Astrocyte of the spinal cord (primary cell): ENCODE measurements at regions not wholly inside any gene's neighbourhood (a gene's known extent, or its start where the extent isn't known, plus 50 kb on each side); places are given as distances from the start of the nearest gene placed in this dataset.

Experiments used
- DNase-seq: peaks from one replicate; pipeline ENCODE4 v3.0.0; 2011; ENCODE audit warnings: low read depth, low spot score
- H3K4me3 ChIP-seq: 2 replicates; pipeline ENCODE4 v1.5.1; 2011; ENCODE audit warnings: low read depth, mild to moderate bottlenecking, low read length, moderate library complexity
- CTCF ChIP-seq: IDR thresholded peaks from 2 replicates; pipeline ENCODE4 v1.5.1; 2012; ENCODE audit warnings: low read depth, mild to moderate bottlenecking, low read length, inconsistent platforms
- in situ Hi-C: cut with HindIII; loops from 2 replicates; pipeline ENCODE4 v1.10.0; 2017; ENCODE audit warnings: low sequenced_read_pairs

- in situ Hi-C loops, result no loop called here
- H3K4me3 ChIP-seq, result no peak overlapping the region
- no peak for DNase-seq
- TF ChIP-seq CTCF, result no peak
These were observed 364.7 kb downstream of the PTPRU start for GRCh38 chr1:29601021-29601420.

- H3K4me3 ChIP-seq, result no peak overlapping the region
- no peak for DNase-seq
- in situ Hi-C loops, result no loop called here
- no peak for TF ChIP-seq CTCF
These were observed 363.5 kb downstream of the PTPRU start for GRCh38 chr1:29599826-29600225.

GRCh38 chr1:29599071-29599470, 362.7 kb downstream of the PTPRU start:
- no peak overlapping the region for H3K4me3 ChIP-seq
- DNase-seq, result no peak
- in situ Hi-C loops, result no loop called here
- no peak for TF ChIP-seq CTCF

GRCh38 chr1:29597861-29598260, 361.5 kb downstream of the PTPRU start:
- in situ Hi-C loops, result no loop called here
- no peak for DNase-seq
- no peak overlapping the region for H3K4me3 ChIP-seq
- no peak for TF ChIP-seq CTCF

GRCh38 chr1:29593601-29594382, 357.5 kb downstream of the PTPRU start:
- in situ Hi-C loops, result no loop called here
- H3K4me3 ChIP-seq, result no peak overlapping the region
- no peak for TF ChIP-seq CTCF
- no peak for DNase-seq

- H3K4me3 ChIP-seq, result no peak overlapping the region
- TF ChIP-seq CTCF, result no peak
- in situ Hi-C loops, result no loop called here
- DNase-seq, result no peak
These were observed 356.4 kb downstream of the PTPRU start for GRCh38 chr1:29592731-29593130.
